Pons (tissue), 1 donor: ENCODE measurements at regions not wholly inside any gene's neighbourhood (a gene's known extent, or its start where the extent isn't known, plus 50 kb on each side); places are given as distances from the start of the nearest gene placed in this dataset.

Experiments
- DNase-seq: peaks from one replicate; pipeline ENCODE4 v3.0.0-alpha.2; 2016; ENCODE audit warnings: low spot score

DNA sequence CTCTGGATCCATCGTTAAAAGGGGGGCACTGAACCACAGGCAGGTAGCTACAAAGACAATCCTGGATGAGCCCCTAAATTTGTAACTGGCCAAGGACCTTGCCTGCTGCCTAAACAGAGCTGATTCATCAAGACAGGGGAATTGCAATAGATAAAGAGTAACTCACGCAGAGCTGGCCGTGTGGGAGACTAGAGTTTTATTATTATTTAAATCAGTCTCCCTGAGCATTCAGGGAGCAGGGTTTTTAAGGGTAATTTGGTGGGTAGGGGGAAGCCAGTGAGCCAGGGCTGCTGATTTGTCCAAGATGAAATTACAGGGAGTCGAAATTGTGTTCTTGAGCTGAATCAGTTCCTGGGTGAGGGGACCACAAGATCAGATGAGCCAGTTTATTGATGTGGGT is 885.1 kb upstream of the CADM2 start:
- no peak for DNase-seq

GRCh38 chr3:84074767-84075166 is 884.0 kb upstream of the CADM2 start:
- no peak for DNase-seq

DNA sequence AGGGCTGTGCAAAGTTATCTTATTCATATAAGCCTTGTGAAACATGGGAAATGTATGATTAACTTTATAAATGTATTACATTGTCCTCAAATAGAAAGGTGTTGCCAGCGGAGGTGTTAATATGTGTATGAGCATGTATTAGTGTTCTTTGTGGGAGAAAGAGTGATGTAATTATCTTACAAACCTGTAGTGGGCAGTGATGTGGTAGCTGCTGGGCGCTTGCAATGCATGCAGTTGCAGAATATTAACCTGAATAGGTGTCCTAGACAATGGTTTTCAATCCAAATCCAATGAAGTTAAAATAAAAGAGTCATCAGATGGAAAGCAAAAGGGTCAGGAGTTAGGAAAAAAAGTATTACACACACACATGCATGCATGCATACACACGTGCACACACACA is 881.3 kb upstream of the CADM2 start:
- no peak for DNase-seq

DNA sequence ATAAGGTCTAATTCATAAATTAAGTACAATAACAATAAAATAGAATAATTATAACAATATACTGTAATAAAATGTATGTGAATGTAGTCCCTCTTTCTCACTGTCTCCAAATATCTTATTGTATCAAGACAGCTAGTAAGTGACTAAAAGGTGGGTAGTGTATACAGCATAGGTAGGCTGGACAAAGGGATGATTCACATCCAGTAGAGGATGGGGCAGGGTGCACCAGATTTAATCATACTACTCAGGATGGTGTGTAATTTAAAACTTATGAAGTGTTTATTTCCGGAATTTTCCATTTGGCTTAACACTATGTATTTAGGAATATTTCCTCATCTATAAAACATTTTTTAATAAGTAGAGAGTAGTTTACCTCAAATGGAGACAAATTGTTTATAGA is 876.1 kb upstream of the CADM2 start:
- no peak for DNase-seq

DNA sequence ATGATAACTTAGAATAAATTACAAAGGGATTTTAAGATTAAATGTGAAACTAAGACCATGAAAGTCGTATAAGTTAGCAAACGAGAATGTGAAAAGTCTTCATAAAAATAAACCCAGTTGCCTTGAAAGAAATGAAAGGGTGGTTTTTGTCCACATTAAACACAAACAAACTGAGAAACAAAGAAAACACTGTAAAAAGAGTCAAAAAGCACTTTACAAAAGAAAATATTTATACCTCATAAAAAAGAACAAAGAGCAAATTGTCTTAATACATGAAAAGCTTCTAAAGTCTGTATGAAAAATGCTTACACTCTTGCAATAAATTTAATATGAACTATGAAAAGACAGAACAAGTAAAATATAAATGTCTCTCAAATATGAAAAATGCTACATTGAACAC is 865.9 kb upstream of the CADM2 start:
- no peak for DNase-seq

DNA sequence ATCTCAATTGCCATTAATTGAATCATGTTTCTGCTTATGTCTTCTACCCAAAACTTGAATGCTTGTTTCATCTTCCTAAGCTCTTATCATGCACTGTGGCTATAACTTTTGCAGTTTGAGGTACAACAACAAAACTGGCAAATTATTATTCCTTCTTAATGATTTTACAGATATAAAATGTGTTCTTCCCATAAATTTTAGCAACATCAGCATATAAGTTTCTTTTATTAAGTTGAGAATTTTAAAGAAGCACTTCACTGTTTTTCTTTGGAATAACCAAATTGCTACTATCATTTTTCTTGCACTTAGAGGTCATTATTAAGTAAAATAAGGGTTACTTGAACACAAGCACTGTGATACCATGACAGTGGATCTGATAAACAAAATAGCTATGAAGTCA is 862.6 kb upstream of the CADM2 start:
- no peak for DNase-seq

GRCh38 chr3:84100861-84101260 is 857.9 kb upstream of the CADM2 start:
- DNase-seq, result no peak

DNA sequence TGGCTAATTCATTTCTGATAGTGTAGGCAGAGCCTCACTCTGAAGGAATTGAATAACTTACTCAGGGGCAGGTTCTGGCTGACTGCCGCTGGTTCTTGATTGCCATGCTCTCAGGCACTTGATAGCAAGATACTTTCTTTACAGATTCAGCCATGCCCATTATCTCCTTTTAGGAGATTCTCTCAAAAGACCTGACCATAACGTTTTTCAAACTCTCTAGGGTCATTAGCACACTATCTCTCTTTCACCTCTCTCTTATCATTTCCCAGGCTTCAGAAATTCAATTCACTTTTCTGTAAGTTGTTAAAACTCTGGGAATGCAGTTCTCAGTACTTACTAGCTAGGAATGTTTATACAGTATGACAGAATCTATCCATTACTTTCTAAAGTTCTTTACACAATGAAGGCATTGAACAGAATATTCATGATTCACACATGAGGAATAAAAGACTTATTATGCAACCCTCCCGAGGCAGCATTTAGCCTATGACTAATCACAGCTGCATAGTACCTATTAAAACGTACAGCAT is 850.3 kb upstream of the CADM2 start:
- DNase-seq, result peak; percentile 90

- no peak for DNase-seq
Measured at GRCh38 chr3:84109911-84110310, 848.9 kb upstream of the CADM2 start.

DNA sequence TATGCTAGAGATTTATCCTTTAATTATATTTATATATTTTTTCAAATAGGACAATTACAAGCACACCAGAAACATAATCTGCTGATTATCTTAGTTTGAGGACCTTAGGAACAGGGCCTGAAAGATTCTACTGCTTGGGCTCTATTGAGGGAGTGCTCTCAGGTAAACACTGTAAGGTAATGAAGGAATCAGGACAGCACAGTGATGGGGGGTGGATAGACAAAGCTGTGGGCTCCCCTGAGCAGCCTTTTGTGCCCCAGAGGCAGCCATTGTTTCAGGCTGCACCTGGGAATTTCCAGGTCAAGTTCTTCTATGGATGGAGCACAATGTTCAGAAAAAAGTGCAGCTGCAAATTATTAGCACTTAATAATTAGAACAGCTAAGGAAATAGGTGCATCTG is 848.0 kb upstream of the CADM2 start:
- no peak for DNase-seq

DNA sequence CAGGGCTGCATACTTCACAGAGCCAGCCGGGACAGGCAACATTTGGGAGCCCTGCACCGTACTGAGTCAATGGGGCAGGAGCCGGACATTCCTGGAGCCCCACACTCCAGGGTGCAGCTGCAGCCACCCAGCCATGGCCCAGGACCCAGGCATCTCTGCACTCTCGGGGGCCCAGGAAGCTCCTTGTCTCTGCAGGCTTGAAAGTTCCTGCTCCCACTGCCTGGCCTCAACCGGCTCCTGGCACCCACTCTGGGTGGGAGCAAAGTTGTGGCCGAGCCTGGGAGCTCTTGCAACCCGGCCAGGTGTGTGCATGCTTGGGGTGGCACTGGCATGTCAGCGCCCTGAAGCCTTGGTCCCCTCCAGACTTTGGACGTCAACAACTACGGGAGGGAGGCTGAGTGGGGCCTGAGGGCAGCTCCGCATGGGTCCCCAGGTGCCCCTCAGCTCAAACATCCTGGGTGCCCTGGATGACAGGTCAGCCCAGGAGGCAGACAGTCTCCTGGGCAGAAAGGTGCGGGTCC is 833.5 kb upstream of the CADM2 start:
- no peak for DNase-seq

- DNase-seq, result no peak
Measured at GRCh38 chr3:84125760-84126159, 833.0 kb upstream of the CADM2 start.

- DNase-seq, result no peak
Measured at GRCh38 chr3:84126160-84126559, 832.6 kb upstream of the CADM2 start.

DNA sequence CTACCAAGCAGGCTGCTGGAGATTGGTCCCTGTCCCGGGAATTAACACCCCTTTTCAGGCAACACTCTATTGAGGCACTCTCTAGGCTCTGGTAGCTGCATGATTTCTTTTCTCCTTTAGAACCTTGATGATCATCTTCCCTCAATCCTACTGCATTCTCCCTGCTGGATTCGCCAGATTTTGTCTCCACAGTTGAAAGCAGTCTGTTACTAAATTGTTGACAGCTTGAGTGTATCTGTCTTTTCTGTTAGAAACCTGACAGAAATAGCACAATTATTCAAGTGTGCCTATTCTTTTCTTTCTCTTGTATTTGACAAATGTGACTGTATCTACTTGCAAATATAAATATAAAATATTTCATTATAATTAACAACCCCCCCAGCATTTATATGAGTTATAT is 830.8 kb upstream of the CADM2 start:
- DNase-seq, result no peak

GRCh38 chr3:84136425-84136824 is 822.4 kb upstream of the CADM2 start:
- DNase-seq, result no peak

GRCh38 chr3:84140631-84141030 is 818.2 kb upstream of the CADM2 start:
- DNase-seq, result no peak

DNA sequence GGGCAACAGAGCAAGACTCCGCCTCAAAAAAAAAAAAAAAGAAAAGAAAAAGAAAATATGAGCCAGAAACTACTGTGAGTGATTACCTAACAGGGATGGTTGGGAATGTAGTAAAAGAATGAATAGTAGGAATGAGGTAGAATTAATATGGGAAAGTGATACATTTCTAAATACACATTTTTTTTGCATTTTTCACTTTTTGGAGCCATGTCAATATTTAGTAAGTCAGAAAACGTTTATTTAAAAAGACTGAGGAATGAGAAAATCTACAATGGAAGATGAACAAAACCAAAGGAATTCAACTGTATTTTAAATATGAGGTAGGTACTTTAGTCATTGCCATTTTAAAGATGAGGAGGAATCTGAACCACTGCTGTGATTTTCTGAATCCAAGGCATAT is 817.2 kb upstream of the CADM2 start:
- no peak for DNase-seq

DNA sequence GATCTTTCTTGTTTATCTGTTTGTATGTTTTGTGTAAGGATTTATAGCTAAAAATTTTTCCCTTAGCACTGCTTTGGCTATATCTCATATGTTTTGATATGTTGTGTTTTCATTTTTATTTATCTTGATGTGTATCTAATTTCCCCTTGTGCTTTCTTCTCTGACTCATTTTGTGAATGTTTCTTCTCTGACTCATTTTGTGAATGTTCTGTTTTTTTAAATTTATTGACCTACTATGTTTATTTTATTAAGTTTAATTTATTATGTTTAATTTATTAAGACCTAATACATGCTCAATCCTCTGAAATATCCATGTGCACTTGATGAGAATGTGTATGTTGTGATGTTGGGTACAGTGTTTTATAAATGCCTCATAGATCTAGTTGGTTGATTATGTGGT is 793.5 kb upstream of the CADM2 start:
- no peak for DNase-seq

- DNase-seq, result no peak
Measured at GRCh38 chr3:84175449-84175848, 783.3 kb upstream of the CADM2 start.

GRCh38 chr3:84184937-84185336 is 773.9 kb upstream of the CADM2 start:
- DNase-seq, result no peak

DNA sequence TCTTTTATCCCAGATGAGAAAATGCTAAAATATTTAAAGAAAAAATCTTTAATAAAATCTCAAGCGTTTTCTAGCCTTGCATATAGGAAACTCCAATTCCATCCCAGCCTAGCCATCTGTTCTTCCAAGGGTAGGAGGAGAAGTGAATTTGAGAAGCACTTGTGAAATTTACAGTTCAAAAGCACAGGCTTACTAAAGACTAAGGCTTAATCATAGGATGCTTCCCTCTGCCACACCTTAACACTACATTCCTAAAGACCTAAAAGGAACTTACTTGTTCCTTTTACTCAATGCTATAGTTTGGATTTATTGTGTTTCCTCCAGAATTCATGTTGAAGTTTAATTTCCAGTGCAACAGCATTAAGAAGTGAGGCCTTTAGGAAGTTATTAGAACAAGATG is 764.8 kb upstream of the CADM2 start:
- no peak for DNase-seq

GRCh38 chr3:84209474-84209873 is 749.3 kb upstream of the CADM2 start:
- DNase-seq, result no peak

DNA sequence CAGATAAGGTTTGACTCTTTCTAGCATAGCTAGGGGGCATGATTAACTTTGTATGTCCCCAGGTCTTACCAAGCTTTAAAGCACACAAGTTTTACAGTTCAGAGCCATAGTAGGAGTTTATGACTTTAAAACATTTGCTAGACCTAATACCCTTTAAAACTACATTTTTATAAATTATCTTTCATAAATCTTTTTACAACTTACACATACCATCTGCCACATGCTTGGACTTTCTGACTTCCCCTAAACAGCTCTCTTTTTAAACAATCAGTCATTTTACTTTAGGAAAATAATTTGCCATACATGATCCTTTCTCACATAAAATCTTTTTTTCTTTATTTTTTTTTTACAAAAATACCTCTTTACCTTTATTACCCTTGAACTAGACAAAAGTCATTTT is 735.3 kb upstream of the CADM2 start:
- DNase-seq, result no peak

- DNase-seq, result no peak
Measured at GRCh38 chr3:84224262-84224661, 734.5 kb upstream of the CADM2 start.

- no peak for DNase-seq
Measured at GRCh38 chr3:84236261-84236660, 722.5 kb upstream of the CADM2 start.
